Right lobe of liver (tissue), 6 donors: ENCODE measurements at regions not wholly inside any gene's neighbourhood (a gene's known extent, or its start where the extent isn't known, plus 50 kb on each side); places are given as distances from the start of the nearest gene placed in this dataset.

ENCODE experiments used
- ATAC-seq, 4 donors: fragments of 200-7000 bp; cut with Tn5 transposase; one replicate each; pipeline ENCODE4 v1.9.1; 2020; ENCODE audit warnings: mild to moderate bottlenecking in 4 of 4, moderate library complexity in 4 of 4
- DNase-seq, 3 donors: peaks; one replicate each; pipeline ENCODE4 v3.0.0-alpha.2; 2020
- H3K27ac ChIP-seq, 3 donors: fragments of 200-600 bp; one replicate each; pipeline ENCODE4 v1.8.0; 2022
- H3K27me3 ChIP-seq, 2 donors: fragments of 200-600 bp; one replicate each; pipeline ENCODE4 v1.8.0; 2022
- H3K36me3 ChIP-seq, 4 donors: fragments of 200-600 bp; sonication (generic) in 1 of 4; one replicate each; pipeline versions ENCODE4 v1.5.1 to v1.8.0; 2017 to 2022; ENCODE audit warnings: control low read depth in 1 of 4
- H3K4me1 ChIP-seq, 4 donors: fragments of 200-600 bp; sonication (generic) in 1 of 4; one replicate each; pipeline versions ENCODE4 v1.5.1 to v1.8.0; 2017 to 2022; ENCODE audit warnings: control low read depth in 1 of 4
- H3K4me3 ChIP-seq, 3 donors: fragments of 200-600 bp; one replicate each; pipeline ENCODE4 v1.8.0; 2022
- H3K9me3 ChIP-seq, 4 donors: fragments of 200-600 bp; sonication (generic) in 1 of 4; one replicate each; pipeline versions ENCODE4 v1.5.1 to v1.8.0; 2017 to 2022; ENCODE audit warnings: control low read depth in 1 of 4
- CTCF ChIP-seq, 4 donors: fragments of 200-600 bp in 3 of 4; fragments of 450-650 bp in 1 of 4; IDR thresholded peaks; one replicate each; pipeline versions ENCODE4 v1.5.1 to v1.8.0; 2016 to 2022; ENCODE audit warnings: antibody characterized with exemption in 4 of 4, mild to moderate bottlenecking in 2 of 4
- POLR2A ChIP-seq: fragments of 450-650 bp; IDR thresholded peaks from one replicate; pipeline ENCODE4 v1.6.1; 2017; ENCODE audit warnings: antibody characterized with exemption, mild to moderate bottlenecking
- WGBS: methylation state at CpG from one replicate; pipeline ENCODE4 v1.1.6; 2018; ENCODE audit warnings: low coverage, low lambda C conversion rate; ENCODE audit not compliant: insufficient coverage; ENCODE audit errors: missing lambda C conversion rate; 5-methylcytosine and 5-hydroxymethylcytosine counted together
- intact Hi-C, 2 donors: fragments of 100-400 bp; cut with DNase I; formaldehyde crosslinking; loops; one replicate each; pipeline versions ENCODE4 v1.11.2 to v1.14.1; 2022
- donor health status: DM: no; HTN: yes; CAD: no.
- donor health status: DM: no; HTN: no; CAD: no.
- donor health status: DM: no; HTN: no; CAD: no.
- donor health status: DM: no; HTN: yes; CAD: no.
- donor health status: DM: no; HTN: yes; CAD: no.

DNA sequence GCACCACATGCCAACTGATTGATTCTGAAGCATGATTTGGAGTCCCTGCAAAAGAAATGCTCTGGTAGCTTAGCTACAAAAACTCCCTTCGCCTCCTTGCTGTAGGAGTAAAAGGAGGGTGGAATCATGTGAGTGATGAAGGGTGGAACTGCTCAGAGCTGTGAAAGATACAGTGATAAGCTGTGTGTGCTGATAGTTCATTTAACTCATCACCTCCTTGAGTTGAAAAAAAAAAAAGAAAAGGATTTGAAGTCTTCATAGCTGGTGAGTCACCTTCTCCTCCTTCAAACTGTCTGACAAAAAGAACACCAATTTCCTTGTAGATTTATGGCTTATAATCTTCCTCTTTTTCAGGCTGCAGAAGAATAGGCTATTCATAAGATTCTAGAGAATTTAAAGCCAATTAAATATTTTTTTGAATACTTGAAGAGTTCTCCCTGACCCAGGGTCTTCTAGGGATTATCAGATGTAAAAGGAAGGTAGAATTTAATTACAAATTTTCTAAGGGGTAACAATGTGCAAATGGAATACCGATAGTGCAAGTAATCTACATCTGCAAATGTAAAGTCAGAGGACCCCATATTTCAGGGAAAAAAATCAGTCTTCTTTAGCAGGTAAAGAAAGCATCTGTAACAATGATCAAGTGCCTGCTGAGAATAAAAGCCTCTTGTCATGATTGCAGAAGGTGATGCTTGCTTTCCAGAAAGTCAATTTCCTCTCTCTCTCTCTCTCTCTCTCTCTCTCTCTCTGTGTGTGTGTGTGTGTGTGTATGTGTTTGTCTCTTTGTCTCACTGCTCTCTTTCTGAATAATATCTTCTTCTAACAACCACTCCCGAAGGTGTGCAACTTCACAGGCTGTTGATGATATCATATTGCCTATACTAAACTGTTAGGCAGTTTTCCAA is 208.8 kb upstream of the VEGFC start:
- no peak for TF ChIP-seq POLR2A
- no peak for TF ChIP-seq CTCF (IDR thresholded peaks at IDR 0.05)
- ATAC-seq (no peak), DNase-seq (no peak)
- no peaks in the 10 kb centered on the region for H3K27me3 ChIP-seq
- no peak overlapping the region for H3K27ac ChIP-seq
- intact Hi-C loops: no loop called here
- no peaks in the 10 kb centered on the region for H3K36me3 ChIP-seq
- WGBS: 49% methylated on average over 3 of the region's 3 CpGs
- H3K9me3 ChIP-seq: peaks cover 0 to 5% (median 0%) of the 10 kb centered on the region in 4 donors
- H3K4me1 ChIP-seq: no peaks in the 10 kb centered on the region
- H3K4me3 ChIP-seq: no peak overlapping the region

GRCh38 chr4:177005674-177006230 is 213.0 kb upstream of the VEGFC start:
- no peak overlapping the region for H3K27ac ChIP-seq
- intact Hi-C loops: no loop called here
- no peak for ATAC-seq
- DNase-seq: no peak
- WGBS: 35% methylated on average over 2 of the region's 3 CpGs
- no peaks in the 10 kb centered on the region for H3K36me3 ChIP-seq
- H3K9me3 ChIP-seq: no peaks in the 10 kb centered on the region
- no peak overlapping the region for H3K4me3 ChIP-seq
- TF ChIP-seq POLR2A (no peak), CTCF (IDR thresholded peaks at IDR 0.05) (no peak)
- no peaks in the 10 kb centered on the region for H3K4me1 ChIP-seq
- no peaks in the 10 kb centered on the region for H3K27me3 ChIP-seq

GRCh38 chr4:177006331-177006730 is 213.6 kb upstream of the VEGFC start:
- TF ChIP-seq CTCF (IDR thresholded peaks at IDR 0.05) (no peak), POLR2A (no peak)
- H3K27me3 ChIP-seq: no peaks in the 10 kb centered on the region

GRCh38 chr4:177008071-177008835 is 215.5 kb upstream of the VEGFC start:
- H3K36me3 ChIP-seq: no peaks in the 10 kb centered on the region
- no peak overlapping the region for H3K27ac ChIP-seq
- intact Hi-C loops: no loop called here
- TF ChIP-seq POLR2A (no peak), CTCF (IDR thresholded peaks at IDR 0.05) (no peak)
- DNase-seq (no peak), ATAC-seq (no peak)
- 57% methylated on average over 1 of the region's 1 CpG for WGBS
- H3K4me3 ChIP-seq: no peak overlapping the region
- no peaks in the 10 kb centered on the region for H3K27me3 ChIP-seq
- H3K4me1 ChIP-seq: no peaks in the 10 kb centered on the region
- H3K9me3 ChIP-seq: no peaks in the 10 kb centered on the region

More at GRCh38 chr4:177006331-177006730, 213.6 kb upstream of the VEGFC start:
- ATAC-seq (no peak), DNase-seq (no peak)
- Histone ChIP-seq H3K27ac (no peak overlapping the region), H3K4me1 (no peaks in the 10 kb centered on the region), H3K4me3 (no peak overlapping the region), H3K36me3 (no peaks in the 10 kb centered on the region), H3K9me3 (no peaks in the 10 kb centered on the region)
- intact Hi-C loops: no loop called here
